GM23338 (cell line): ENCODE measurements at regions not wholly inside any gene's neighbourhood (a gene's known extent, or its start where the extent isn't known, plus 50 kb on each side); places are given as distances from the start of the nearest gene placed in this dataset.

Source experiments
- EZH2 ChIP-seq: fragments of 200-600 bp; sonication (generic); IDR thresholded peaks from one replicate; pipeline ENCODE4 v1.8.0; 2017; ENCODE audit warnings: antibody characterized with exemption, mild to moderate bottlenecking, low read depth; ENCODE audit not compliant: unreplicated experiment
- EZH2phosphoT487 ChIP-seq: fragments of 200-600 bp; sonication (generic); IDR thresholded peaks from one replicate; pipeline ENCODE4 v1.8.1; 2018; ENCODE audit warnings: antibody characterized with exemption; ENCODE audit not compliant: unreplicated experiment
- TF ChIP-seq, protein P1 (sequence below), 2 experiments: fragments of 200-600 bp in 1 of 2; sonication (generic) in 1 of 2; conservative IDR thresholded peaks; 2 replicates each; pipeline versions ENCODE4 v1.5.1 to v1.6.1; 2016 to 2017; ENCODE audit warnings: antibody characterized with exemption in 2 of 2, low read depth in 2 of 2, mild to moderate bottlenecking in 2 of 2, moderate library complexity in 1 of 2

DNA sequence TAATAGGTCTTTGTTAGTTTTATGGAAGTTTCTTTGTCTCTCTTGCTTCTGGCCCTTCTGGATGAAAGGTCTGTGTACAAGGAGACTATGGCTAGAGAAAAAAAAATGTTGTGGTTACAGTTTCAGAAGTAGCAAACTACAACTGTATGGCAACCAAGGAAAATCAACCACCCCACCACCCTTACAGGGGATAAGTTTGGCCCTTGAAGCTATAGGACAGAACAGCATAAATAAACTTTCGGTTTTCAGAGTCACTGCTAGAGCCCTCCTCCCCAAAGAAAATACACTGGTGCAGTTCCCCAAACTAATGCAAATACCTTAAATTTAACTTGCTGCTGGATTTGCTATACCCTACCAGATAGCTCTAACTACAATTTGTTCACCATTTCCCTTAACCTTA, 1216.7 kb downstream of the EFNA5 start:
- TF ChIP-seq, protein P1, sequence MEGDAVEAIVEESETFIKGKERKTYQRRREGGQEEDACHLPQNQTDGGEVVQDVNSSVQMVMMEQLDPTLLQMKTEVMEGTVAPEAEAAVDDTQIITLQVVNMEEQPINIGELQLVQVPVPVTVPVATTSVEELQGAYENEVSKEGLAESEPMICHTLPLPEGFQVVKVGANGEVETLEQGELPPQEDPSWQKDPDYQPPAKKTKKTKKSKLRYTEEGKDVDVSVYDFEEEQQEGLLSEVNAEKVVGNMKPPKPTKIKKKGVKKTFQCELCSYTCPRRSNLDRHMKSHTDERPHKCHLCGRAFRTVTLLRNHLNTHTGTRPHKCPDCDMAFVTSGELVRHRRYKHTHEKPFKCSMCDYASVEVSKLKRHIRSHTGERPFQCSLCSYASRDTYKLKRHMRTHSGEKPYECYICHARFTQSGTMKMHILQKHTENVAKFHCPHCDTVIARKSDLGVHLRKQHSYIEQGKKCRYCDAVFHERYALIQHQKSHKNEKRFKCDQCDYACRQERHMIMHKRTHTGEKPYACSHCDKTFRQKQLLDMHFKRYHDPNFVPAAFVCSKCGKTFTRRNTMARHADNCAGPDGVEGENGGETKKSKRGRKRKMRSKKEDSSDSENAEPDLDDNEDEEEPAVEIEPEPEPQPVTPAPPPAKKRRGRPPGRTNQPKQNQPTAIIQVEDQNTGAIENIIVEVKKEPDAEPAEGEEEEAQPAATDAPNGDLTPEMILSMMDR (conservative IDR thresholded peaks at IDR 0.05; ENCODE audit: low read depth in 2 of 2) = no peak
- TF ChIP-seq EZH2 (no peak), EZH2phosphoT487 (no peak)
